ENCODE measurements at regions not wholly inside any gene's neighbourhood (a gene's known extent, or its start where the extent isn't known, plus 50 kb on each side); places are given as distances from the start of the nearest gene placed in this dataset.

GRCh38 chr15:95127356-95127755 is 896.0 kb downstream of the MCTP2 start:
- Histone ChIP-seq H3K27me3 (no peaks in the 10 kb centered on the region), H3K36me3 (replicated peaks in 1 of 2) (no peaks in the 10 kb centered on the region), H3K9me3 (replicated peaks in 1 of 3) (no peaks in the 10 kb centered on the region), H3K4me3 (no peak overlapping the region), H3K4me1 (replicated peaks in 1 of 2) (no peaks in the 10 kb centered on the region), H3K27ac (no peak overlapping the region)
- TF ChIP-seq CTCF (IDR thresholded peaks at IDR 0.05) (no peak), POLR2A (IDR thresholded peaks at IDR 0.05) (no peak)
- 64 to 74% (median 68%) methylated on average over 3 of the region's 3 CpGs for WGBS, 4 donors
- no peak for DNase-seq
- intact Hi-C loops (cut with DNase I): no loop called here

GRCh38 chr15:95129574-95129973 is 898.2 kb downstream of the MCTP2 start:
- Histone ChIP-seq H3K27me3 (no peaks in the 10 kb centered on the region), H3K4me1 (replicated peaks in 1 of 2) (no peaks in the 10 kb centered on the region), H3K27ac (peak overlapping the region in 3 of 5 donors; percentile 13 to 66 (median 54)), H3K36me3 (replicated peaks in 1 of 2) (no peaks in the 10 kb centered on the region), H3K4me3 (no peak overlapping the region), H3K9me3 (replicated peaks in 1 of 3) (no peaks in the 10 kb centered on the region)
- 28 to 37% (median 33%) methylated on average over 3 to 4 of the region's 4 CpGs for WGBS, 4 donors
- intact Hi-C loops (cut with DNase I): no loop called here
- DNase-seq: peak; percentile 17 to 66 (median 32)
- TF ChIP-seq CTCF (IDR thresholded peaks at IDR 0.05): no peak
- TF ChIP-seq POLR2A (IDR thresholded peaks at IDR 0.05): no peak

- no peaks in the 10 kb centered on the region for H3K27me3 ChIP-seq
- no peaks in the 10 kb centered on the region for H3K9me3 ChIP-seq (replicated peaks in 1 of 3)
- intact Hi-C loops (cut with DNase I): no loop called here
- peak overlapping the region in 2 of 5 donors; percentile 32 to 44 for H3K27ac ChIP-seq
- no peaks in the 10 kb centered on the region for H3K36me3 ChIP-seq (replicated peaks in 1 of 2)
- TF ChIP-seq CTCF (IDR thresholded peaks at IDR 0.05) (no peak), POLR2A (IDR thresholded peaks at IDR 0.05) (no peak)
- 48 to 65% (median 57%) methylated on average over 5 of the region's 5 CpGs for WGBS, 4 donors
- no peaks in the 10 kb centered on the region for H3K4me1 ChIP-seq (replicated peaks in 1 of 2)
- DNase-seq: peak; percentile 10 to 71 (median 34)
- H3K4me3 ChIP-seq: peak overlapping the region in 1 of 4 donors; percentile 3
These were observed 899.8 kb downstream of the MCTP2 start for GRCh38 chr15:95131131-95131556.

- Histone ChIP-seq H3K36me3 (replicated peaks in 1 of 2) (no peaks in the 10 kb centered on the region), H3K27me3 (no peaks in the 10 kb centered on the region), H3K27ac (peak overlapping the region in 2 of 5 donors; percentile 32 to 44), H3K9me3 (replicated peaks in 1 of 3) (no peaks in the 10 kb centered on the region), H3K4me1 (replicated peaks in 1 of 2) (no peaks in the 10 kb centered on the region), H3K4me3 (no peak overlapping the region)
- no peak for TF ChIP-seq POLR2A (IDR thresholded peaks at IDR 0.05)
- no peak for TF ChIP-seq CTCF (IDR thresholded peaks at IDR 0.05)
- DNase-seq: no peak
- intact Hi-C loops (cut with DNase I): no loop called here
- WGBS, 4 donors: 79 to 91% (median 85%) methylated on average over 1 of the region's 1 CpG
These were observed 901.4 kb downstream of the MCTP2 start for GRCh38 chr15:95132774-95133173.
